Esophagus squamous epithelium (tissue), 4 donors: ENCODE measurements at regions not wholly inside any gene's neighbourhood (a gene's known extent, or its start where the extent isn't known, plus 50 kb on each side); places are given as distances from the start of the nearest gene placed in this dataset.

ENCODE experiments used
- CTCF ChIP-seq, 6 experiments: fragments of 450-650 bp in 4 of 6; fragments of 200-600 bp in 2 of 6; sonication (generic) in 2 of 6; IDR thresholded peaks; one replicate each; pipeline ENCODE4 v1.5.1; 2016 to 2019; ENCODE audit warnings: antibody characterized with exemption in 6 of 6, mild to moderate bottlenecking in 4 of 6, moderate library complexity in 4 of 6
- POLR2A ChIP-seq, 4 donors: fragments of 450-650 bp; IDR thresholded peaks; one replicate each; pipeline ENCODE4 v1.6.1; 2017; ENCODE audit warnings: antibody characterized with exemption in 4 of 4, mild to moderate bottlenecking in 4 of 4, moderate library complexity in 3 of 4

DNA sequence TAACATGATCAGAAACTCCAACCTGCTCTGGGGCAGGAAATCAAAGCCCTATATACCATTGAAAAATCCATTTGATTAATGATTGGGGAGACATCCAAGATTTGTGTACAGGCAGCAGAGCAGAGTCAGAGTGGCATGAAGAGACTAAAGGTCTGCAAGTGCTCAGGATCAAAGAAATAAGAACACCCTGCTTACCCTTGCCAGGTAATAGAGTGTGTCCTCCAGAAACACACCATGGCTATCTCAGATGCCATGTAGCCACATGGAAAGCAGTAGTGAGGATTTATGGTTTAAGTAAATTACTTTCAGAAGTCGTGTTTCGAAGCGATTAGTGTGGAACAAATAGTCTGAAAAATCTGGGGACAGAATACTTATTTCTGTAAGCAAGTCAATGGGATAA lies 592.9 kb downstream of the SUCLG1 start:
- TF ChIP-seq CTCF (IDR thresholded peaks at IDR 0.05) (no peak), POLR2A (IDR thresholded peaks at IDR 0.05) (no peak)
